ENCODE measurements at regions not wholly inside any gene's neighbourhood (a gene's known extent, or its start where the extent isn't known, plus 50 kb on each side); places are given as distances from the start of the nearest gene placed in this dataset.

DNA sequence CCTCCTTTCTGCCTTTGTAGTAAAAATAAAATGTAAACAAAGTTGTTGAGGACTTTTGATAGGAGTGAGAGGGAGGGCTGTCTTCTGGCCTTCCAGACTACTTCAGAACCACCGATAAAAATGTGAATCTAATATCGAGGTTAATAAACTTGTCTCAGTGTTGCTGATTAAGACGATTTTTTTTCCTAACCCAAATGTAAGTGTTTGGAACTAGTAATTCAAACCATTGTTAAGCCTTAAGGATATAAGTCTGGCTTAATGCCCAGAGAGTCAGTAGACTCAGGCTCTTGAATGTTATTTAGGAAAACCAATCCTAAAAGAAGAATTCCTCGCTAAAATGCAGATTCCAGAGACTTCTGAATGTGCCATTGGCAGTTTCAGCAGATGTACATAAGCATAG, 356.9 kb downstream of the SIPA1L2 start:
- no peak for FAIRE-seq
- no peak for TF ChIP-seq POLR2A (IDR thresholded peaks at IDR 0.05; ENCODE audit: low read depth, low read length)
- no peak for DNase-seq (ENCODE audit: insufficient read length, low spot score)

DNA sequence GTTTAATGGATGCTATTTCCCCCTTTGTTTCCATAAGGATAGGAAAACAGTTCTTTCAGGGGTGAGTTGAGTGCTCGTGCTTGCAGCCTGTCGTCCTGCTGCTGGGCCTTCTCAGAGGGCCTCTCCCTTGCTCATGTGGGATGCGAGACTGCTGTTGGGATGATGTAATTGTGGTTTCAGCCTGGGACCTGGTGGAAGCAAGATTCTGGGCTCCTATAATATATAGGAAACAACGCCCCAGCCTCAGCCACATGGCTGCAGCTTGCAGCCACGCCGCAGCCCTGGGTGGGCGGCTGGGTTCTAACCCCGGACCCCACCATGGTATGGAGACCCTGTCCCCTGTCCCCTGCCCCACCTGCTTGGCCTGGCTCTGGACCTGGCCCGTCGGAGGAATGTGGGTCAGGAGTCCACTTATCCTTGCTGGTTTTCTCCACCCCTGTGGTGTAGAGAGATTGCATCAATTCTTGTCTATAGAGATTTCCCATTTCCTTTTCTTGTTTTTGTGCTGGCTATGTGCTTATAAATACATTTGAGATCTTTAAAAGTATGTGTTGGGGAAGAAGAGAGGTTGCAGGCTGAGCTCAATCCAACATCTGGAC, 357.8 kb downstream of the SIPA1L2 start:
- FAIRE-seq (no peak), DNase-seq (ENCODE audit: insufficient read length, low spot score) (no peak)
- no peak for TF ChIP-seq POLR2A (IDR thresholded peaks at IDR 0.05; ENCODE audit: low read depth, low read length)

DNA sequence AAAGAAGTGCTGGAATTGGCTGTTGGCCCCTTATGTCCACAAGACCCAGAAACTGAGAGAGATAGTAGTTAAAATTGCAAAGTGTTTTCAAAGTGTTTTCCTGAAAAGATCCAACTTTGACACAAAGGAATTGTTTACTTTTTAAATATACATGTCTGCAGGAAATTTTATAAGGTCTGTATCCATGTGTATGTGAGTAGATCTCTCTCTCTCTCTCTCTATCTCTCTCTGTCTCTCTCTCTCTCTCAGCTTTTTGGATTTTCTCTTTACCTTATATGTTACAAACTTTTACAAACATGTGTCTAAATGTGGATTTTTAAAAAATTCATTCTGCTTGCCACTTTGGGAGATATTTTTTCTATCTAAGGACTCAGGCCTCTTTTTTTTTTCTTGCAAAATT, 358.6 kb downstream of the SIPA1L2 start:
- no peak for TF ChIP-seq POLR2A (IDR thresholded peaks at IDR 0.05; ENCODE audit: low read depth, low read length)
- no peak for FAIRE-seq
- DNase-seq (ENCODE audit: insufficient read length, low spot score): no peak

DNA sequence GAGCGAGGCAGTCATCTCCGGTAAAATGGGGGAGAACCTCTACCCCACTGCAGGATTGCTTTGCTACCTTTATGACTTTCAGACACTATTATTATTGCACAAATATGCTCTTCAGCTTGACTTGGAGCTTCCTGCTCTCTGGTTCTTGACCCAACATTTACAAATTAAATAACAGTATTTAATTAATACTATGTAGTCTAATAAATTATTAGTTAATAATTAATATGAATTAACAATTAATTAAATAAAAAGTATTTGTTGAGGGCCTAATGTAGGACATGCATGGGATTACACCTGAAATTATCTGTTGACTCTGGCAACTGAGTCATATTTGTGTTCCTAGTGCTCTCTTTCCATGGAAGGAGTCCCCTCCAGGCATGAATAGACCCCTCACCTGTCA, 359.9 kb downstream of the SIPA1L2 start:
- no peak for TF ChIP-seq POLR2A (IDR thresholded peaks at IDR 0.05; ENCODE audit: low read depth, low read length)
- DNase-seq (ENCODE audit: insufficient read length, low spot score) (no peak), FAIRE-seq (no peak)

DNA sequence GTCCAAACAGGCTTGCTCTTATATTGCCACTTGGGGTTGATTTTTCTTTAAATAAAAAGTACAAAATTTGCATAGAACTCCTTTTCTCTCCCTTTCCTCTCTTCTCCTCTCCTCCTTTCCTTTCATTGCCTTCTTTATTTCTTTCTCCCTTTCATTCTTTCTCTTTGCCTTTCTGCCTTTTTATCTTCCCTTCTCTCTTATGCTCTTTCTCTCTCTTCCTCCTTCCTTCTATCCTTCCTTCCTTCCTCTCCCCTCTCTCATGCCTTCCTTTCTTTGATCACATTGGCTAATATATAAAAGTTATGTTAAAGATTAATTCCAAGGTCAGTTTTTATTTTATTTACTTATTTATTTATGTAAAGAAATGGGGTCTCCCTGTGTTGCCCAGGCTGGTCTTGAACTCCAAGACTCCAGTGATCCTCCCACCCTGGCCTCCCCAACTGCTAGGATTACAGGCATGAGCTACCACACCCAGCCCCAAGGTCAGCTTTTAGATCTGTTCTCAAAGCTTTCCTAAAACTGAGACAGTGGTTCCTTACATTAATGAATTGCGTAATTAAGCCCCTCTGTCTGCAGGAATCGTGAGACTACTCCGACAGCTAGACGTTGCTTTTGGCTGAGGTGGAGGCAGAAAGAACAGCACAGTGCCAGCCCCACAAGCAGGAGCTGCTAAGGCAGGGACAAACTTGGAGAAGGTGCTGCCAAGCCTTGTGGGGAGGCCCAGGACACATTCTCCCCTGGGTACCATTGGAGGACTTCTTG, 361.9 kb downstream of the SIPA1L2 start:
- no peak for TF ChIP-seq POLR2A (IDR thresholded peaks at IDR 0.05; ENCODE audit: low read depth, low read length)
- no peak for FAIRE-seq
- DNase-seq (ENCODE audit: insufficient read length, low spot score): no peak

DNA sequence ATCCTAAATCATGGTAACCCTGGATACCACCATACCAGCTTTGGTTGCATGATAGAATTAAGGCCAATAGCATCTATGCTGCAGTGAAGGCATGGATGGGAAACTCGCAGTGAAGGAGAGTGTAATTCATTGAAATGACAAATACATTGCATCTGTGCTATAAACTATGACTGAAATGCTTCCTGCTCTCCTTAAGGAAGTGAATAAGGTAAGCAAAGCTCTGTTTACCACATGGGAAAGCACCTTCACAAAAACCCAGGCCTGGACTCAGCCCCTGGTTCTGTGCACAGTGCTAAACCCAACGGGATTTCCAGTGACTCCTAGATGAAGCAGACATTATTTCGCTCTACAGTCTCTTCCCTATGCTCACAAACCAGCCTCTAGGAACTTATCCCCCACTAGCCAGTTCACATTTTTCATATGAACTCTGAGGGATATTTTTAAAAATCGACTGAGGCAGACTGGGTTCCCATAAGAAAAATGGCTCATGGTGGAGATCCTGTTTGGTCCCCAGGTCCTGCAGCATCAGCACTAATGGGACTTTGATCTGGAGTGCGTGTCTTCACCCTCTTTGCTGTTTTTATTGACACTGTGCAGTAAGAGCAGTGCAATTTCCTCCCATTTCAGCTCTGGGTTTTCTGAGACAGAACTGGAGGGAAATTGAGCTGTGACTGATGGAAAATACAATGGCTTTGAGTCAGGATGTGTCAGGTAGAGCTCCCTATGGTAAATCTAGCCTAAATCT, 362.7 kb downstream of the SIPA1L2 start:
- DNase-seq (ENCODE audit: insufficient read length, low spot score) (no peak), FAIRE-seq (no peak)
- TF ChIP-seq POLR2A (IDR thresholded peaks at IDR 0.05; ENCODE audit: low read depth, low read length): no peak

DNA sequence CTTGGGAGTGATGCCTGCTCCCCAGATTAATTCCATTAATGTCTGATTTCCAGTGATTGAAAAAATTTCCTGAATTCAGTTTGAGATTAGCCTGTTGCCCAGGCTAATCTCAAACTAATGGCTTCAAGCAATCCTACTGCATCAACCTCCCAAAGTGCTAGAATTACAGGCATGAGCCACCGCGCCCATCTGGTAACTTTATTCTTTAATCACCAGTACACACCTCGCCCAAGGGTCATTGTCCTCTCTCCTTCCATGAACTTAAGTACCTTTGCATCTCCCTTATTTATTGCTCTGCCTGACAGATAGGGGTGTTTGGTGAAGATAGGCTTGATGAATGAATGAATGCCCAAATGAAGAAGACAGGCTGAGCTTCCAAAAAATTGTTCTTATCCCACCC, 366.5 kb downstream of the SIPA1L2 start:
- TF ChIP-seq POLR2A (IDR thresholded peaks at IDR 0.05; ENCODE audit: low read depth, low read length): no peak
- FAIRE-seq (no peak), DNase-seq (ENCODE audit: insufficient read length, low spot score) (no peak)

DNA sequence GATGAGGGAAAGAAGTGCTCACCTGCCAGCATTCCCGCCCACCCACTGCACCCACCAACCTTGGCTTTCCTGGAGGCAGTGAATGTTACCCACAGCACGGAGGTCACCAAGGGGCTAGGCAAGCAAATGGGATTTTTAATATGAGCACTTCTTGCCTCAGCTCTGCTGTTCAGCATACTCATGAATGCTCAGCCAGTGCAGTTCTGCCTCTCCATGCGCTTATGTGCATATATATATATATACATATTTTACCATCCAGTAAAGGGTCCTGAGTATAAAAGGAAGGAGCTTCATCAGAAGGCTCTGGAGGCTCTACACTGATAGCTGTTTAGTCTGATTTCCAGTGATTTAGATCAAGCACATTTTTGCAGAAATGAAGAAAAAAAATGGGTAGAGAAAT, 366.9 kb downstream of the SIPA1L2 start:
- DNase-seq (ENCODE audit: insufficient read length, low spot score): no peak
- no peak for TF ChIP-seq POLR2A (IDR thresholded peaks at IDR 0.05; ENCODE audit: low read depth, low read length)
- no peak for FAIRE-seq

DNA sequence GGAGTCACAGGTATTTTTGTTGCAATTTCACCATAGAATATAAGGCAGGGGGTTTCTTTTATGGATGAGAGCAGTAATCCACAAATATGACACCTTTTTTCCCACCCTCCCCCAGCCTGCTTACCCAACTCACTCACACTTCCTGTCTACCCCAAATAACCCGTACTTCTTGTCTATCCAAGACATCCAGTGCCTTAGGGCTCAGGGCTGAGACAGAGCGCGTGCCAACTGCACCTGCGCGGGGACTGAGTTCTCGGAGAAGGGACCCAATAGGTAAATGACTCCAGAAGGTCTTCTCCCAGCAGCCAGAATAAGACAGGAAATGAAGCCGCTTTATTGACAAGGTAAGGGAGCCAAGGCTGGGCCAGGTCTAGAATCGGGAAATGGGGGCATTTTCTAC, 369.1 kb downstream of the SIPA1L2 start:
- no peak for FAIRE-seq
- no peak for DNase-seq (ENCODE audit: insufficient read length, low spot score)
- TF ChIP-seq POLR2A (IDR thresholded peaks at IDR 0.05; ENCODE audit: low read depth, low read length): no peak

DNA sequence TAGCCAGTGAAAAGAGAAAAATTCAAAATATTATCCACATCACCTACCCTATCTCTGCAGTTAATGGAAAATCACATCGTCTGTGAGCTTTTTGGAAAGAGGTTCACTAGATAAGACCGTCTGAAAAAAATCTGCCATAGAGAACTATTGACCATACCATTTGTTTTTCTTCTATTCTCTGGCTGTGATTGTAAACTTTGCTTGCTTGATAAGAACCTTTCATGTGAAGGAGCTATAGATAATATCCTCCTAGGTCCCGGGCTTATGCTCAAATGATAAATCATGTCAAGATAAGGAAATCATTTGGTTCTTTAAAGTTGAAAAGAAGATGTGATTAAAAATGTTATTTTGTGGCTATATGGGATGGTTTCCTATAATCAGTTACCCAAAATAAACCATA, 369.9 kb downstream of the SIPA1L2 start:
- FAIRE-seq: no peak
- TF ChIP-seq POLR2A (IDR thresholded peaks at IDR 0.05; ENCODE audit: low read depth, low read length): no peak
- no peak for DNase-seq (ENCODE audit: insufficient read length, low spot score)

DNA sequence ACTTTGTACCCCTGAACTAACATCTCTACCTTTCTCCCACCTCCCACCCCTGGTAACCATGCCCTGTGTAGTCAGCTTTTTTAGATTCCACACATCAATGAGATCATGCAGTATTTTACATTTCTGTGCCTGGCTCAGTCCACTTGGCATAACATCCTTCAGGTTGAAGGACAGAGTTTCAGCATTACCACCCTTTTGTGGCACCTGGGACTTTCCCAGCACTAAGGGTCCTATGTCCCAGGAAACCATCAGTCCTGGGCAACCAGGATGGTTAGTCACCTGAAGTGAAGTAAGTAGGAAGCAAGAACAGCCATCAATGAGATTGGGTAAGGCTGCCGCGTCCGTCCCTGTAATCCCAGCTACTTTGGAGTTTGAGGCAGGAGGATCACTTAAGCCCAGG, 370.6 kb downstream of the SIPA1L2 start:
- TF ChIP-seq POLR2A (IDR thresholded peaks at IDR 0.05; ENCODE audit: low read depth, low read length): no peak
- FAIRE-seq (no peak), DNase-seq (ENCODE audit: insufficient read length, low spot score) (no peak)

DNA sequence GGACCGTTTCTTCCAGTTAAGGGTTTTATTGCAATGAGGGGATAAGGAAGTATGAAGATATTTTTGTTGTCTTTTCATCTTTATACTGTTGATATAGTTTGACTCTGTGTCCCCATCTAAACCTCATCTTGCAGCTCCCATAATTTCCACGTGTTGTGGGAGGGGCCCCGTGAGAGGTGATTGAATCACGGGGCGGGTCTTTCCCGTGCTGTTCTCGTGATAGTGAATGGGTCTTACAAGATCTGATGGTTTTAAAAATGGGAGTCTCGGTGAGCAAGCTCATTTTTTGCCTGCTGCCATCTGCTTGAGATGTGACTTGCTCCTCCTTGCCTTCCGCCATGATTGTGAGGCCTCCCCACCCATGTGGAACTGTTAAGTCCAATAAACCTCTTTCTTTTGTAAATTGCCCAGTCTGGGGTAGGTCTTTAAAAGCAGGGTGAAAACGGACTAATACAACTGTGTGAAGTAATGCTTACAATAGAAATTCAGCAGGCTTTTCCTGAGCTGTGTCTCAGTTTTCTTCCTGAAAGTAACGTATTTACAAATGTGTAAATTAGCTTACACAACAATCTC, 377.3 kb downstream of the SIPA1L2 start:
- FAIRE-seq: no peak
- no peak for TF ChIP-seq POLR2A (IDR thresholded peaks at IDR 0.05; ENCODE audit: low read depth, low read length)
- DNase-seq (ENCODE audit: insufficient read length, low spot score): no peak

DNA sequence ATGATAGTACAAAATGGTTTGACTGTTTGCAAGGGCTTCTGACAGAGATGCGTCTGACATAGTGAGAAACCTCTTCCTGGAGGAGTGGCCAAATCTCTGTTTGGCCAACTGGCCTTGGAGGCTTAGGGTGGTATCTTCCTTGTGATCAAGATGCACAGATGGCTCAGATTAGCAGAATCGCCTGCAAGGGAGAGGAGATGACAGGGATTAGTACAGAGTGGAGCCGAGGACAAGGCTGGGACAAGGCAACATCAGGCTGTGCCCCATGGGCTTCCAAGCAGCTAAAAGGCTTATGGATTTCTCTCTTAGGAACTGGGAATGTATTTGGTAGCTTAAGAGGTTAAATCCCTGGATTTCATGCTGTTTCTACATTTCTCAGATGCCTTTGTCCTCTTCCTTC, 379.1 kb downstream of the SIPA1L2 start:
- FAIRE-seq: no peak
- no peak for DNase-seq (ENCODE audit: insufficient read length, low spot score)
- no peak for TF ChIP-seq POLR2A (IDR thresholded peaks at IDR 0.05; ENCODE audit: low read depth, low read length)

Data from H54 (cell line).